OCI-LY3 (cell line): ENCODE measurements at regions not wholly inside any gene's neighbourhood (a gene's known extent, or its start where the extent isn't known, plus 50 kb on each side); places are given as distances from the start of the nearest gene placed in this dataset.

ENCODE experiments used
- CTCF ChIP-seq: fragments of 200-600, 300-600 bp; sonication (generic); IDR thresholded peaks from 2 replicates; pipeline ENCODE4 v1.5.1; 2014; ENCODE audit warnings: antibody characterized with exemption, low read length, low read depth
- EZH2phosphoT487 ChIP-seq: fragments of 200-600 bp; shearing (Covaris generic); IDR thresholded peaks from 2 replicates; pipeline ENCODE4 v1.6.1; 2018; ENCODE audit warnings: antibody characterized with exemption, mixed run types, low read depth

GRCh38 chr3:103136621-103137020, 701.8 kb downstream of the ZPLD1 start:
- TF ChIP-seq EZH2phosphoT487 (no peak), CTCF (no peak)
